ENCODE measurements at regions not wholly inside any gene's neighbourhood (a gene's known extent, or its start where the extent isn't known, plus 50 kb on each side); places are given as distances from the start of the nearest gene placed in this dataset.

DNA sequence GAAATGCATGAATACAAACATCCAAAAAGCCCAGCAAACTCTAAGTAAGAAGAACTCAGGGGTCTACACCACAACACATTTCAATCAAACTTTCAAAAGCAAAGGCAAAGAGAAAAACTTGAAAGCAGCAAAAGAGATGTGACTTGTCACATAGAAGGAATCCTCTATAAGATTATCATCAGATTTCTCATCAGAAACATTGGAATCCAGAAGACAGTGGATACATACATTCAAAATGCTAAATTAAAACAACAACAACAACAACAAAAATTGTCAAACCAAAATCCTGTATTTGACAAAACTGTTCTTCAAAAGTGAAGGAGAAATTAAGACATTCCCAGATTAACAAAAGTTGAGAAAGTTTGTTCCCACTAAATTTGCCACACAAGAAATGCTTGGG is 362.7 kb downstream of the ZNF608 start:
- DNase-seq (ENCODE audit: low spot score), result no peak

DNA sequence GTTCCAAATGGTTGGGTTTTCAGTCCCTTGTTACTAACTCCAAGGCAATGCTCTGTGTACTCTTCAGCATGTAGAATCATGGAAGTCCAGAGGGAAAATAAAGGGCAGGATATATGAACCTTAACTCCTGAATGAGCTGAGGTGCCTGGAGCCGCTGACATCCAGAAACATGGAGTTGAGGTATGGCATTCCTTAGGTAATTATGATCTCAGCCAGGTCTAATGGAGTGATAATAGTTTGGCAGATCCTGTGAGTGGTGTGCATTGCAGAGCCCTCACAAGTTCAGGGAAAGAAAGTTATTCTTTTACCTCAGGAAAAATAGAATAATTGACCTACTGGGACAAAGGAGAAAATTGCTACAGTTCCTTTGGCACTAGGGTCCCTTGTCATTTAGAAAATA is 369.1 kb downstream of the ZNF608 start:
- DNase-seq (ENCODE audit: low spot score), result no peak

DNA sequence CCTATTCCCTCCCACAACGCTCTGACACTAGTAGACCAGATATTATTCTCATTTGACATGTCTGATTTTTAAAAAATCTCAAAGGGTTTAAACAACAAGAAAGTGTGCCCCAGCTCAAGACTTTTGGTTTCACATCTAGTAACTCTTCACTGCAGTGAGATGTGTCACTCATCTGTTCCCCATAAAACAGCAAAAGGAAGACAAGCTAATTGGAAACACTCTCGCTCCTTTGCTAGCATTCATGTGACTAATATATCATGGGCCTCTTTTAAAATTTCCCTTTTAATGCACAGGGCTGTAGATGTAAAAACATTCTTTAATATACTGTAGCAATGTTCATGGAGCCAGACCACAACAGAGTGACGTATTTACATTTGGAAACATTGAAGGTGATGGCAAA is 372.6 kb downstream of the ZNF608 start:
- no peak for DNase-seq (ENCODE audit: low spot score)

DNA sequence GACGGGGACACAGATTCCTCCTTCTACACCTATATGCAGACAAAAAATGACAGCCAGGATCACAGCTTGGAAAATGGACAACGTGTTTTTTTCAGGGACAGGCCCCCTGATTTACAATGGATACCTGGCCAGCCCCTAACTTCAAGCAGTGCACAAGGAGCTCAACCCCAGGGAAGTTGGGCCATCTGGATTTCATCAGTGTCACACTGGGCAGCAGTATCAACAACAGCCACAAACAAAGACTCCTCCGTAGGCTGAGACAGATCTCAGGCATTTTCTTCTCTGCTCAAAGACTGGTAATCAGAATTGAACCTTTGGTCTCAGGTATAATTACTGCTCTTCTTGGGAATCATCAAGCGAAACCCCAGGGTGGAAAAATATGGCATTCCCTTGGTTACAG is 374.0 kb downstream of the ZNF608 start:
- no peak for DNase-seq (ENCODE audit: low spot score)

DNA sequence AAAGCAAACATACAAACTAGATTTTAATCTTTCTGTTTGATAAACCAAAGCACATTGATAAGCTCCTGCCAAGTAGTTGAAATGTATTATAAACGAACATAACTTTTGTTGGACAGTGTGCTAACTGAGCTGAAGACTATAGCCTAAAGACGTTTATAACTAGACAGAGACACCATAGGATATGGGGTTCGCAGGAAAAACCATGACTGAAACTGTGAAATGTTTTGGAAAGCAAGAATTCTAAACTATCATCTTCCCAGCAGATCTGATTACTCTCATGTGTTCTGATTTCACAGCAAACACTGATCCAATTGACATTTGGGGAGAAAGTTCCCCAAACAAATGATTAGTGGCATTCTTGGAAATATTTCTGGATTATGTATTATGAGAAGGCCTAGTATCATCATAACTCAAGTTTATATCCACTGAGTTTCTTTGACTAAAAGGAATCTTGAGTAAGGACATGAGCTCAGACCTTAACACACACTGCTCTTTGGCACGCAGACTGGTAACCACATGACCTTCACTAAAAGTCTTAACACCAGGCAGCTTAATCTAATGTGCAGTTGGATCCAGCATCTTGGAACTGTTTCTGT is 375.2 kb downstream of the ZNF608 start:
- DNase-seq (ENCODE audit: low spot score), result peak; percentile 11

DNA sequence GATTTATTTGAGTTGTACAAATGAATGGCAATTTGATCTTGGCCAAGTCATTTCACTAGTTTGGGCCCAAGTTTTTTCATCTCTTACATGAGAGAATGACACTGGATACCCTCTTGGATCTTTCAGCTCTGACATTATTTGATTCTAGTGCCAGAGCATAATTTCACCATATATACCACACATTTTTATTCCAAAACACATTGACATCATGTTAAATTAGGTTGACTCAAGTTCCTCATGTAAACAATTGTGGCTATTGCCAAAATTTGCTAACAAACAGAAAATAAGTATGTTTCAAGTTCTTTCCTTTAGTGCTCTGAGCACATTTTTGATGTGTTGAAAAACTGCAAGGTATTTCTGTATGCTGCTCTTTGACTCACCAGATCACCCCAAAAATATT is 375.8 kb downstream of the ZNF608 start:
- DNase-seq (ENCODE audit: low spot score), result no peak

DNA sequence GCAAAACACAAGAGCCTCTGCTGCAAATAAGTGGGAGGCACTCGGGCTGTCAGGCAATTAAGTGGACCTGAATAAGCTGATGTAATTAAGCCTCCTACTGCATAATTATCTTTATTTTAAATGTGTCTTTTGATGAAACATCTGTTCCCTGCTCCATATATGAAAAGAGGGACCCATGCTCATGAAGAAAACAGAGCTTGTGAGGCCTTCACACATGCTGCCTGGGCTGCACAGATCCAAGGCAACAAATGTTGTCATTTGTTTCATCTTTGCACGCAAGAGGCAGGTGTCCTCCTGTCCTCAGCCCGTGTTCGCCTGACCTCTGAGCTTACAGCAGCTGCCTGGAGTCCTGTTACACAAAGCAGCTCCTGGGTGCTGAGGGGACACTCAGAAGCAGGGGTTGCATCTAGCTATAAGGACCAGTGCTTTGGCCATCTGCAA is 381.1 kb downstream of the ZNF608 start:
- DNase-seq (ENCODE audit: low spot score), result no peak

DNA sequence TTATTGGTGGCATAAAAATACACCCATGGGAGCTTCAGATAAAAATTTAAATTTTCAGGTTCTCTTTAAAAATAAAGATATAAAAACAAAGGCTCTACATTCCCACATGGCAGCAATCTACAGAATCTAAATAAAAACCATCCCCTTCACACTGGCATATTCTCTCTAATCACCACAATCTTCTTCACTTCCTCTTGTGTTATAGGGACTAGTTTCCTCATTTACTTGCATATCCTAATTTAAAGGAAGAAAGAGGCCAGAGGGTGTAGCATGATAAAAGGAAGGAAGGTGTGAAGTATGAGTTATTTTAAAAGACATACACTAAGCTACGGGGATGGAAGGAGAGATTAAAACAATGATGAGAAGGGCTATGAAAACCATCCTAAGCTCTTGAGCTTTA is 390.5 kb downstream of the ZNF608 start:
- no peak for DNase-seq (ENCODE audit: low spot score)

DNA sequence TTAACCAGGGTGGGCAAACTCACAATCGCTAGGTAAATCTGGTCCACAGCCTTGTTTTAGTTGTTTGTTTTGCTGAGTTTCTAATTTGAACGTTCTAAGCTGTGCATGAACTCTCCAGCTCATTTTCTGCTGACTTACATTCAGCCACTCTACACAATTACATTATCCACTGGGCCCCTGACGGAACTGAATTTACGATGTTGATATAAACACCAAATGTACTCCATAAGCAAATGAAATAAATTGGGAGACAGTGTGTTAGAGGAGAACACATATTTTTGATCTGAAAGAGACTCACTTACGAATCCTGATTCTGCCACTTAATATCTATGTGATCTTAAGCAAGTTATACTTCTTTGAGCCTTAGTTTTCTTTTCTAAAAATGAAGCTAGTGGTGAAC is 393.4 kb downstream of the ZNF608 start:
- DNase-seq (ENCODE audit: low spot score), result no peak

DNA sequence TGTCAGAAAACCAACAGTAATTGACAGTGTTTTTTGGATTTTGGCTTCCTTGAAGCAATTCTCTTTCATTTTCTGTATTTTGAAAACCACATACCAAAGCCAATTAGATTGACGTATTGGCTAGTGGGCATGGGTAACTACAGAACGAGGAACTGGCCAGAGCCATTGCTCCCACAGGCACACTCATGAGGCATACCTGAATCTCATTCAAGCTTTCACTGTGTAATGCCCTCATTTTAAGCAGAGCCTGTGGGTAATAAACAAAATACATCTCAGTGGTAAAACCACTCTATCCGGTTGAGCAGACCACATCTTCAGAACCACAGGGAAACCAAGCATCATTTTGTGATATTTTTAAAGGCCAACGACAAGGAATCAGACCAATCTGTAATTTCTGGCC is 394.1 kb downstream of the ZNF608 start:
- DNase-seq (ENCODE audit: low spot score), result no peak

DNA sequence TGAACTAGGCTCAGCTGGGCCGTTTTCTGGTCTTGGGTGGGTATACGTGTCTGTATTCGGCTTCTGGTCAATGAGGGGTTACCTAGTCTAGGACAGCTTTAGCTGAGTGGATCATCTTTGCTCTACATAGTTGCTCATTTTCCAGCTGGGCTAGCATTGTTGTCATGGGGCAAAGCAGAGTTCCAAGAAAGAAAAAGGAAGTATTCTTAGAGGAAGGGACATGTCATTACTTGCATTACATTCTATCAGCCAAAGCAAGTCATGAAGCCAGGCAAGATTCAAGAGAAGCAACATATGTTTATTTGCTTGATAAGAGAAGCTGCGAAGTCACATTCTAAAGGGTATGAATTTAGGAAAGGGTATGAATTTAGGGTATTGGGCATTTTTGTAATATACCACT is 396.5 kb downstream of the ZNF608 start:
- no peak for DNase-seq (ENCODE audit: low spot score)

DNA sequence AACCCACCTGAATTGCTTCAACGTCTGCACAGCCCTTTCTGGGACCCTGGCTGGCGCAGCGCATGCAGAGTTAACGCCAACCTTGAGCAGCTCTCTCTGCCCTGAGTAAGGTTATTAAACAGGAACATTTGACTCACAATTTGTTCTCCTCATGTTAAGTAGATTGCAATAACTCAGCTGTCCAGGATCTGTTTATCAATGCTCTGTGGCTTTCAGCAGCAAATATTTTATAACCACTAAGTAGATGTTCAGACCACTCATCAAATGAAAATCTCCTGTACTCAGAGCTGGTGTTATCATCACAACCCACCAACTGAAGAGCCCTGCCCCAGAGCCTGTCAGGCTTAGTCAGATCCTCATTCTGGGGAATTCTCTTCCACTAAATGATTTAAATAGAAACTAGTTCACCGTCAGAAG is 403.0 kb downstream of the ZNF608 start:
- peak; percentile 41 for DNase-seq (ENCODE audit: low spot score)

DNA sequence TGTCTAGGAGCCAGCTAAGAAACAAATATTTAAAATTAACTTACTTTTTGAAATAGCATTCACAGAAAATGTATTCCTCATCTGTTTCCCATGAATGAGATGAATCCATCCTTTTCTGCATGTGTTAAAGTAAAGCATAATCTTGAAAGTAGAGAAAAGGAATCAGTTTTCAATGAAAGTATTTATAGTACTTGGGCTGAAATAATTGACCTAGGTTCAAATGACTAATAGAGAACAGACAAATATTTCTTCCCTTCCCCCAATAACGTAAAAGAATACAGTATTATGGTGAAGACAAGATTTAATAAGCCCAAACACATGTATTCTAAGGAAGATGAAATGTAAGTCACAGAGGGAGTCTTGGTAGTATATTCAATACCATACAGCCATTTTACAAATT is 403.5 kb downstream of the ZNF608 start:
- no peak for DNase-seq (ENCODE audit: low spot score)

DNA sequence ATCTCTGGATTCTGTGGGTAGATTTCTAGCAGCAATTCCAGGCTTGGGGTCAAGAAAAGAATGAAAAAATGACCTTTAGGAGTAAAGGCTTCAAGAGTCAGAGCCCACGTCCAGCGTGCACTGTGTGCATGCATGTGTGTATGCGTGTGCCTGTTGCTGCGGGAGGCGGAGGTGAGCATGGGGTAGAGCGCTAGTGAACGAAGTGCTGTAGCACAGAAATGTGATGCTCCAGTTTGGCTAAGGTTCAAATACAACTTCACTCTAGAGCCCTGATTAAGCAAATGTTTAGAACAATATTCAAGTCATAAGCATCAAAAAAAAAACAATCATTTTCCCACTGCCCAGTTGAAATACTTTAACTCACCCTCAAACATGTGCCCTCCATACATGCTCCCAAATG is 403.9 kb downstream of the ZNF608 start:
- no peak for DNase-seq (ENCODE audit: low spot score)

DNA sequence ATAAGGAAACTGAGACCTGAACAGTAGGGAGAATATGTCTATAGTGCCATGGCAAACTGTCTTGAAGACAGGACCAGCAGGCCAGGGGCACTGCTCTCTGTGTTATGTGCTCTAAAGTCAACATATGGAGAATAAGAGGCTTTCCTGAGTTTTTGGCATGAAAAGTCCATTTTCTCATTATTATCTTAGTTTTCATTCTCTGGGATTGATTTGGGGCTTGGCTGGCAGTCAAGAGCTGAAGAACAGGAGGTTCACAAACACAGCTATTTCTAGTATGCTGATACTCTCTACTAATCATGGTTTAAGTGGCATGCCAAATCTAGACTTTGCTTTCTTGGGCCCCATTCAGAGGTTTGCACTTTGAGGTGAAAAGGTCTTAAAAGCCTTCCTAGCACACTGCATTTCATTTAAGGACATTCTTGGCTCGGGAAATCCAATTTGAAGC is 404.4 kb downstream of the ZNF608 start:
- peak; percentile 8 for DNase-seq (ENCODE audit: low spot score)

DNA sequence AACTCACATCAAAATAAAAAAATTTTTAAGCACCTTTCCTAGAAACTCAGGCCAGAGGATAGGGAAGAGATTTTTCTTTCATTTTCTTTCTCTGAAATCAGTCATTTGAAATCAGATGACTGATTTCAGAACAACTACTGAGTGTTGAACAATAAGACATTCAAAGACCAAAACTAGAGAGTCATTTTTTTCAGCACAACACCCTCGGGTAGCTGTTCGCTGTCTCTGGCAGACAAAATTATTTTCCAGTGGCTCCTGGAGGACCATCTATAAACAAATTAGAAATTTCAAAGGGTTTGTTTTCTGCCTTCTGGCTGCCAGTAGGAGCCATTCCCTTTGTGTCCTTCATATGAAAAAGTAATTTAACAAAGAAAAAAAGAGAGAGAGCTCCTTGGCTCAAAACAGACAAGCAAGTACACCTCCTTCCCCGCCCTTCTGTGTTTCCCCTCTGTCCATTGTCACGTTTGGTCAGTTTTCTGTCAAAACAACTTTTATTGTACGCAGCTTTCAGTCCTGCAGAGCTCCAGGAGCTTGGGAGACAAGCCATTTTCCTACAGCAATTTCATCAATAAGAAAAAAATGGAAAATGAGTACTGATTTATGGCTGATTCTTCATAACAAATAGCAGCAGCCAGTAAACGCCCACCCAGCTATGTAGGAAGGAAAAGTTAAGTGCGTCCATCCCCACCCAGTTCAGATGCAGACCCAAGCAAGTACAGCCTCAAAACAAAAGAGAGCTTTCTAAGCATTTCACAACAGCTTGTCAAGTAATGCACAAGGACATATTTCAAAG is 405.2 kb downstream of the ZNF608 start:
- no peak for DNase-seq (ENCODE audit: low spot score)

DNA sequence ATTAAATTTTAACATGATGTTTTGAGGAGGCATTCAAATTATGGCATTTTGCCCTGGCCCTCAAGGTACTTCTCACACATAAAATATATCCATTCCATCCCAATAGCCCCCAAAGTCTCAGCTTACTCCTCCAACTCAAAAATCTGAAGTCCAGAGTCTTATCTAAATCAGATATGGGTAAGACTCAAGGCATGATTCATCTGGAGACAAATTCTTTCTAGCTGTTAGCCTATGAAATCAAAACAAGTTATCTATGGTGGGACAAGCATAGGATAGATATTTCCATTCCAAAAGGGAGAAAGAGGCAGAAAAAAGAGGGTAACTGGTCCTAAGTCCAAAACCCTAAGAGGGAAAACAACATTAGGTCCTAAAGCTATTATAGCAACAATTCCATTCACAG is 408.4 kb downstream of the ZNF608 start:
- no peak for DNase-seq (ENCODE audit: low spot score)

DNA sequence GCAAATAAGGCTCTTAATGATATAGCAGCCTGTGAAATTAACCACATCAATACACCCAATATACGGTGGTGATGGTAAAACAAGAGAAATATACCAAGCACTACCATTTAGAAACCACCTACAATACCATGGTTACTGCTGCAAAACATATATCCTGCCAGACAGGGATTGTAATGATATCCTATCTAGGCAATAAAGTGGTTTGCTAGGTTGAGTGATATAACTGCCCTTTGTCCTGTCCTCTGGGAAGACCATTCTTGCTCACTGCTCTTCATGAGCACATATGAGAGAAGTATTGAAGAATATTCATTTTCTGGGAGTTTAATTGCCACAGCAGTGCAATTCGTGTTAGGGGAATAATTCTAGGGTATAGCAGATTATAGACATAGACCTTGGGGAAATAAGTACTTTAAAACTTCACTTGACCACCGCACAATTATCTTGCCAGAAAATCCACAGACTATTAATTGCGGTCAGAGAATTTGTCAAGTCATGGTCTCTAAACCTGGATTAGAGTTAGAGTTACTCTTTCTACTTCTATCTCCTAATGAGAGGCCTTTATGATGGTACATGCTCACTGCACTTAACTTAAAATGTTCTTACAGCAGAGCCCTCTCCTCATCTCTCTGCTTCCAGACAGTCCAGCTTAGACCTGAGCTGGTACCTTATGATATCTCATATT is 413.0 kb downstream of the ZNF608 start:
- no peak for DNase-seq (ENCODE audit: low spot score)

DNA sequence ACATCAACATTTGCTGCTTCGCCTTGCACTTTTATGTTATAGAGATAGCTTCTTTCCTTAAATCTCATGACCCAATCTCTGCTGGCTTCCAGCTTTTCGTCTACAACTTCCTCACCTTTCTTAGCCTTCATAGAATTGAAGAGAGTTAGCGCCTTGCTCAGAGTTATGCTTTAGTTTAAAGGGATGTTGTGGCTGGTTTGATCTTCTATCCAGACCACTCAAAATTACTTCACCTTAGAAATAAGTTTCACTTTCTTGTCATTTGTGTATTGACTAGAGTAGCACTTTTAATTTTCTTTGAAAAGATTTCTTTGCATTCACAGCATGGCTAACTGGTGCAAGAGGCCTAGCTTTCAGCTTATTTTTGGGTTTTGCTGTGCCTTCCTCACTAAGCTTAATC is 414.2 kb downstream of the ZNF608 start:
- DNase-seq (ENCODE audit: low spot score), result no peak

DNA sequence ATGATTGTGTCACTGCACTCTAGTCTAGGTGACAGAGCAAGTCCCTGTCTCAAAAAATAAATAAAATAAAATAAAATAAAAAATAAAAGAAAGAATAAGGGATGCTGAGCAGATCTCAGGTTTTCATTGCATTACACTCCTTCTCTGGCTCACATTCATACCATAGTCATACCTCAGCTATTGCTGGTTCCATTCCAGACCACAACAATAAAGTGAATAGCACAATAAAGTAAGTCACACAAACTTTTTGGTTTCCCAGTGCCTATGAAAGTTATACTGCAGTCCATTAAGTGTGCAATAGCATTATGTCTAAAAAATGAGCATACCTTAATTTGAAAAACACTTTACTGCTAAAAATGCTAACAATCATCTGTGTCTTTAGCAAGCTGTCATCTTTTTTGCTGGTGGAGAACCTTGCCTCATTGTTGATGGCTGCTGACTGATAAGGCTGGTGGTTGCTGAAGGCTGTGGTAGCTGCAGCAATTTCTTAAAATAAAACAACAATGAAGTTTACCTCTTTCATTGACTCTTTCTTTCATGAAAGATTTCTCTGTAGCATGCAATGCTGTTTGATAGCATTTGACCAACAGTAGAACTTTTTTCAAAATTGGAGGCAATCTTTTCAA is 415.7 kb downstream of the ZNF608 start:
- DNase-seq (ENCODE audit: low spot score), result no peak

DNA sequence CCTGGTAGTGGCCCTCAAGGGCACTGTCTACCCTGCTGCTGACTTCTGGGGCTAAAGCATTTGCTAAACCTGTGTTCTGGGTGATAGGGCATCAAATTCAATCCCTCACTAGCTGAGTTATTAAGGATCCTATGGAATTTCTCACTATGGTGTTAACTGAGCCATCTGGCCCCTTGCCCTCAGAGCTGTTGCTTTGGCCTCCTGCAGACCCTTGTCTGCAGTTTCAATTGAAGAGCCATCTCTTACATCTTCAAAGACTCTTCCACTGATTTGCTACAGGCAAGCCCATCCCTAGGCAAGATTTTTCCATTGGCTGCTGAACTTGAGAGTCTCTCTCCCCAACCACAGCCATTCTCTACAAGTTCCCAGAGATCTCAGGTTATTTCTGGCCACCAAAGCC is 418.2 kb downstream of the ZNF608 start:
- no peak for DNase-seq (ENCODE audit: low spot score)

DNA sequence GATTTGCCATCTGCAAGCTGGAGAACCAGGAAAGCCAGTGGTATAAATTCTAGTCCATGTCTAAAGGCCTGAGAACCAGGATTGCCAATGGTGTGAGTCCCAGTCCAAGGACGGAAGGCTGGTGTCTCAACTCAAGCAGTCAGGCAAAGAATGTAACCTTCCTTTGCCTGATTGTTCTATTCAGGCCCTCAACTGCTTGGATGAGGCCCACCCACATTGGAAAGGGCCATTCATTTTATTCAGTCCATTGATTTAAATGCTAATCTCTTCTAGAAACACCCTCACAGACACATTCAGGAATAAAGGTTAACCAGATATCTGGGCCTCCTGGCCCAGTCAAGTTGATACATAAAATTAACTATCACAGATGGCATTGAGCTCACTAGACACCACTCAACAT is 427.8 kb downstream of the ZNF608 start:
- DNase-seq (ENCODE audit: low spot score), result no peak

DNA sequence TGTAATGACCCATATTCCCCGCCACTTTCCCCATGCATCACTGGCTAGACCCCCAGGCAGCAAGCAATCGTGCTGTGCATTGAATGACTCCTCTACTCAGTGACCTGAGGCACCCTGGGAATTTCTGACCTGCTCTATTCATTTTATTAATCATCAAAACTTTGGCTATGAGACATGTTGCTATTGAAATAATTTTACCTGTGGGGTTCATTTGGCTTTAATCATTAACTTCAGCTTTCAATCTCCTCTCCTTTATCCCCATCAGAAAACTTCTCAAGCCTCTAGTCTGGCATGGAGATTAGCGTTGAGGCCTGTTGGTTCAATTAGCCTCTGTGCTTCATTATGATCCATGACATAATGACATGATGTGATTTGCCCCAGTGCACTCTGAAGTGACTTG is 429.0 kb downstream of the ZNF608 start:
- DNase-seq (ENCODE audit: low spot score), result no peak
